GM21447 (cell line): ENCODE measurements at regions not wholly inside any gene's neighbourhood (a gene's known extent, or its start where the extent isn't known, plus 50 kb on each side); places are given as distances from the start of the nearest gene placed in this dataset.

Experiments used
- ATAC-seq: cut with Tn5 transposase; IDR thresholded peaks from one replicate; pipeline ENCODE4 v1.9.1; 2021; ENCODE audit not compliant: unreplicated experiment

DNA sequence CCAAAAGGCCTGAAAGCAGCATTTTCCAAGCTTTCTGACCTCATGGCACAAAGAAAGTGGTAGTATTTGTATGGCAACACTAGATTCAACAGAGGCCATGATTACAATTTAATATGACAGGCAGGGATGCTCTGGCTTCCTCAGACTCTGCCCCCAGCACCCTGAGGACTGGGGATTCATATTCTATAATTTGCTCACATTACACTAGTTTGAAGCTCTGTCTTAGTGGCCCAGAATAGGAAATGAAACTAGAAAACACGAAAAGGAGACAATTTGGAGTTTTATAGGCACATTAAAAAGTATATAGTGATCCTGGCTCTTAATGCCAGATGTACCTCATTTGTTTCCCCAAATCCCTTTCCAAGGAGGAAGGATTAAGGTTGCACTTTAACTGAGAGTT lies 173.0 kb upstream of the STK17B start:
- no peak for ATAC-seq

DNA sequence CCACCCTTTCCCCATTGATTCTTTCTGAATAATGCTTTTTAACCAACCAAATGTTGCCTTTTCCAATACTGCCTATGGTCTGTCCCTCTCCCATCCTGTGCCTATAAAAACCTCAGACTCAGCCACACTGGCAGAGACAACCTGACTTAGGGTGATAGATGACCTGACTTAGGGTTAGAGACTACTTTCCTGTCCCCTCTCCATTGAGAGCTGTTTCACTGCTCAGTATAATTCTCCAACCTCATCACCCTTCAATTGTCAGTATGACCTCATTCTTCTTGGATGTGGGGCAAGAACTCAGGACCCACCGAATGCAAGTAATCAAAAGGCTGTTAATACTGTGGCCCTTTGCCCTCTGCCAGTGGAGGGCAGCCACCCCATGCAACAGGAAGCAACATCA lies 182.3 kb upstream of the STK17B start:
- ATAC-seq = no peak

DNA sequence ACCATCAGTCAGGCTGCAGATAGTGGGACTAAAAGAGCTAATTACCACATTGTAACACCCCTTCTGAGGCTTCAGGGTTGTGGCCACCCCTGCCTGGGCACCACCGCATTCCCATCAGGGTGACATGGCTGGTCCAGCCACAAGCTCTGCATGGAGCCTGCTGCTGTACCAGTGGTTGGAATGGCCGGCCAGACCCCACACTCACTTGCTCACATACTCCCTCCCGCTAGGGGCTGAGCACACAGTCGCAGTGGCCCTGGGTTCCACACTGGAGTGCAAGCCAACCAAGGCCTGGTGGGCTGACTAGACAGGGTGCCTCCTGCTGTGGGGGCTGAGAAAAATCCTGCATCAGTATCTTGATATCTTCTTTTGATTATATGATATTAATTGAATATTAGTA lies 182.8 kb upstream of the STK17B start:
- ATAC-seq = no peak

DNA sequence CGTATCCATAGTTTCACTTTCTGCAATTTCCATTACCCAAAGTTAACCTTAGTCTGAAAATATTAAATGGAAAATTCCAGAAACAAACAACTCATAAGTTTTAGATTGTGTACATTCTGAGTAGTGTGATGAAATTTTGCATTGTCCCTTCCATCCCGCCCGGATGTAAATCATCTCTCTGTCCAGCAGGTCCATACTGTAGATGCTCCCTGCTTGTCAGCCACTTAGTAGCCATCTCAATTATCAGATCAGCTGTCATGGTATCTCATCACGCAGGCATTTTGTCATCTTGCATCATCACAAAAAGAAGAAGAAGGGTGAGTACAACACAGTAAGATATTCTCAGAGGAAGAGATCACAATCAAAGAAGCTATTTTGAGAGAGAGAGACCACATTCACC lies 185.0 kb upstream of the STK17B start:
- ATAC-seq = no peak

DNA sequence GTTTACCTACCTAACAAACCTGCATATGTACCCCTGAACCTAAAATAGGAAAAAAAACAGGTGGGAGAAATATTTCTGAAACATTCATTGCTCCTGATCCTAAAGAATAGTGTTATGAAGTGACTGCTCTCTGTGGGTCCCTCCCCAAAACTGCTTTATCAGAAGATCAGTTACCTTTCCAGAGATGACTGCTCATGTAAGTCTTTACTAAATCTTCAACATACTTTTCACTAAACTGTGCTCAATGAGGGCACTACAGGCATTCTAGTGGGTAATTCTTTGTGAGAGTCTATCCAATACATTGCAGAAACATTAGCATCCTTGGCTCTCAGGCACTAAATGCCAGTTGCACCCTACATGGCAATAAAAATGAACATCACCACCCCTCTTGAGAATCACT lies 189.3 kb upstream of the STK17B start:
- ATAC-seq = no peak

DNA sequence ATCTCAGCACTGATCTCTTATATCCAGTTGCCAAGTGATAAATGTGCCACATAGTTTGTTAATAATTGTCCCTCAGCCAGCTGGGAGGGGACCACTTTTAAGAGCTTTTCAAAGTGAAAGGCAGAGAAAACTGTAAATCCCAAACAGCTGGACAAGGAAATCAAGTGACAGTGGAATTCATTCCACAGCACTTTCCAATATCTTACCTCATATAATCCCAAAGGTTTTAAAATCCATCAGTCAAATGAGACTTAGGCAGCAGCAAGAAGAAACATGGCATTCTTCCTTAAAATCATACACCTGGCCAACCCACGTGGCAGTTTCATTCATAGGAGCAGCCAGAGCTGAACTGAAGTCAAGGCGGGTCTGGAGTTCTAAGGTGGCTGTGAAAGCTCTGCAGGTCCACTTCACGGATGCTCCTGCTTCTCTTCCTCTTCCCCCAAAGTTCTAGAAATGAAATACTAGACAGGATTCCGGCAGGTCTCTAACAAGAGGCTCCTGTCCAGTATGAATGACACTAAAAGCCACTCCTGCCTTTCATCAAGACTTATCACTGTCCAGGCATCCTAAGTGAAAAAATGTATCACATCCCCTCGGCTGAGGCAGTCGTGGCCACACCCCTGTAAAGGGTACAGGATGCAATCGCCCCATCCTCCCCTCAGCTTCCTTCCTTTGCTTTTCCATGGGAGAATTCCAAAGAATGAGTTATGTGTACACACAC lies 190.4 kb upstream of the STK17B start:
- ATAC-seq = no peak

DNA sequence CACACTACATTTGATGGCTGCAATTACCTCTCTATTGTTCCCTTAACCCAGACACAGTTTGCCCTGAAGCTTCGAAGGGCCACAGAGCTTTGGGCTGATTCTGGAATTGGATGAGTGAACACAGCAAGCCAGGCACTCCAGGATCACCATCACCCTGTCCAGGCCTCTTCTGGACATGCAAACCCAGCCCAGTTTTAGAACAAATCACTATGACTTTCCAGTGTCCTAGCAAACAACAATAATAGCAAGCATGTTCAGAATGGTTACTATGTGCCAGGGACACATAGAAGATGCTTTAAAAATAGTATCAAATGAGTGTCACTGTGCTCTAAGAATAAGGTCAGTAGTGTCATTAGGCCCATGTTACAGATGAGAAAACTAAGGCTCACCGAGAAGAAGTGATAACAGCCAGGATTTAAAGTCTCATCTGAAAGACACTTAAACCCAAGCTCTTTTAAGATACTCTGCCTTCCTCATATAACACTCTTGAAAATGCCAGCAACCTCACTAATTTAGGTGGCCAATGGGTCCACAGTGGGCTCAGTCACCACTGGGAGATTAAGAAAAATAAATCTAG lies 191.7 kb upstream of the STK17B start:
- ATAC-seq = no peak

DNA sequence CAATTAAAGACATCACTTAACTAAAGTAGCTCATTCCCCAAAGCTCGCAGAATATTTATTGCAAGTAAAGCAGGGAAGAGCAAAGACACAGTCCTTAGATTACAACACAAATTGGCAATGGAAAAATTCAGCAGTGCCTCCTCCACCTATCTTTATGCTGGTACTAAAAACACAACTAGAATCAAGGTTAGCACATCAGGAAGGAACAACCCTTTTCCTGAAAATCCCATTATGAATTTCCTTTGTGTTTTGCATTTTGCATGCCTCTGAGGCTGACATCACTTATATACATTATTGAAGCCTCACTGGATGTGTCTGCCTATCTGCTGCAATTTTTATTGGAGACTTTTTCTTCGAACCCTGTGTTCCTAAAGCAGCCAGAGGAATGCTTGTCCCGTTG lies 193.8 kb upstream of the STK17B start:
- no peak for ATAC-seq

DNA sequence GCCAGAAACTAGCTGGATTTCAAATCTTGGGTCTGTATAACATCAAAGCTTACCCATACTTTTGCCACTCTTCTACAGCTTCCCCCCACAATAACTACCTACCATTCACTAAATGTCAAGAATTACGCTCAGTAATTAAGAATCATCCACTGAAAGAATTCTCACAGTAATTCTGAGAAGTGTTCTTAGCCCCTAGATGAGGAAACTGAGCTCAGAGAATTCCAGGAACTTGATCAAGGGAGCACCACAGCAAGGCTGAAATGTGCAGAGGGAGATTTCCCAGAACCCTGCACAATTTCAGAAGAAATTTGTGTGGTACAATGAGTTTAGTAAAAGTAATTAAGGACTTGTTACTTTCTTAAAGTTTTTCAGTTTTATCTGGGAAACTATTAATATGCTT lies 194.5 kb upstream of the STK17B start:
- no peak for ATAC-seq

DNA sequence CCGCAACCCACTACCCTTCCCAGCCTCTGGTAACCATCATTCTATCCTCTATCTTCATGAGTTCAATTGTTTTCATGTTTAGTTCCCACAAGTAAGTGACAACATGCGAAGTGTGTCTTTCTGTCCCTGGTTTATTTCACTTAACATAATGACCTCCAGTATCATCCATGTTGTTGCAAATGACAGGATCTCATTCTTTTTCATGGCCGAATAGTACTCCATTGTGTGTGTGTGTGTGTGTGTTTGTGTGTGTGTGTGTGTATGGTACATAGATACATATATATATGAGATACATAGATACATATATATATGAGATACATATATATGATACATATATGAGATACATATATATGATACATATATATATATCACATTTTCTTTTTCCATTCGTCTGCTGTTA lies 196.3 kb upstream of the STK17B start:
- no peak for ATAC-seq

DNA sequence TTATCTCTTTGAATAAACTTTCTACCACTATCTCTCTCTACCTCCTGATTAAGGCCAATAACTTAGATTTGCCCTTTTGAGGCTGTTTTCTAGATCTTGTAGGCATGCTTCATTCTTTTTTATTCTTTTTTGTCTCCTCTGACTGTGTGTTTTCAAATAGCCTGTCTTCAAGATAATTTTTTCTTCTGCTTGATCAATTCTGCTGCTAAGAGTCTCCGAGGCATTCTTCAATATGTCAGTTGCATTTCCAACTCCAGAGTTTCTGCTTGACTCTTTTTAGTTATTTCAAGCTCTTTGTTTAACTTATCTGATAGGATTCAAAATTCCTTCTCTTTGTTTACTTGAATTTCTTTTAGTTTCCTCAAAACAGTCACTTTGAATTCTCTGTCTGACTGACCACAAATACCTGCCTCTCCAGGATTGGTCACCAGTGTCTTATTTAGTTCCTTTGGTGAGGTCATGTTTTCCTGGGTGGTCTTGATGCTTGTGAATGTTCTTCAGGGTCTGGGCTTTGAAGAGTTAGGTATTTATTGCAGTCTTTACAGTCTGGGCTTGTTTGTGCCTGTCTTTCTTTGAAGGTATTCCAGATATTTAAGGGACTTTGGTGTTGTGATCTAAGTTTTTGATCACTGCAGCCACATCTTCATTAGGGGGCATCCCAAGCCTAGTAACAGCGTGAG lies 197.3 kb upstream of the STK17B start:
- ATAC-seq = no peak

DNA sequence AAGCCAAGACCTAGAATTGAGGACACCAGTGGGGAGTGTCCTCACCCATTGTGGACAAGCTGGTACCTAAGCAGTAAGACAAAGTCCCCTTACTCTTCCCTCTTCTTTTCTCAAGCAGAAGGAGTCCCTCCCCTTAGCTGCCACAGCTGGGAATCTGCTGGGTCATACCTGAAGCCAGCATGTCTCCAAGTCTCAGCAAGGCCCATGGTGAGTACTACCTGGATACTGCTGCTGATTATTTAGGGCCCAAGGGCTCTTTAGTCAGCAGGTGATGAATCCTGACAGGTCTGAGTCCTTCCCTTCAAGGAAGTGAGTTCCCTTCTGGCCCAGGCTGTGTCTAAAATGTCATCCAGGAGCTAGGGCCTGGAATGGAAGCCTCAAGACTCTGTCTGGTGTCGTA lies 198.6 kb upstream of the STK17B start:
- no peak for ATAC-seq

DNA sequence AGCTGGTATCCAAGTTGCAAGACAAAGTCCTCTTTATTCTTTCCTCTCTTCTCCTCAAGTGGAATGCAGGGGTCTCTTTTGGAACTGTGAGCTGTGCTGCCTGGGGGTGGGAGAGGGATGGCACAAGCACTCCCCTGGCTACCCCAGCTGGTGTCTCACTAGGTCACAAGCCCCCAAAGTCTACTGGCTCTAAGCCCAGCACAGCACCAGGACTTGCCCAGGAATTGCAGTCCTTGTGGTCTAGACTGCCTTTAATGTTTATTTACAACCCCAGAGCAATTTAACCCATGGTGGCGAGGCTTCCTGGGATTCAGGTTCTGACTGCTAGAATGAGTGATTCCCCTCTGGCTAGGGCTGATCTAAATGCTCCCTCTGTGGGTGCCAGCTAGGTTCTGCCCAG lies 199.0 kb upstream of the STK17B start:
- no peak for ATAC-seq

DNA sequence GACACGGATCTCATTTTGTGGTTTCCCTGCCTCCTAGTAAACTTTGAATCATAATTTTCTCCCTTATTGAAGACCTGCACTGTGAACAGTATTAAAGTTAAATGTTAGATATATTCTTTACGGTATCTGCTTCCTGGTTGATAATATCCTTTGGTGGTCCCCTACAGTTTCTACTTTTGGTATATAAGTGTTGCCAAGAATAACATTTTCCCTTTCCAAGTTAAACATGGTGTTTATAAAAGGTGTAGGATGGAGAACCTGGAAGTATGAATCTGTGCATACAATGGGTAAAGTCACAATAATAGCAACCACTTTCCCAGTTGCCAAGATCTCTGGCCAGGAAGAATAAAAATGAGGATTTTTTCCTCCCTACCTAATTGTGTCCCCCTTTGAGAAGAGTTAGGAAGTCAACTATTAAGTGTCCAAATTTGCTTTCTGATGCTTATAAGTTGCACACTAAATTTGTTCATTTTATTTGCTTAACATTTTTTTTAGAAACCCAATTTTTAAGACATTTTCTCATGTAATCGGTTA lies 201.0 kb upstream of the STK17B start:
- ATAC-seq = no peak

DNA sequence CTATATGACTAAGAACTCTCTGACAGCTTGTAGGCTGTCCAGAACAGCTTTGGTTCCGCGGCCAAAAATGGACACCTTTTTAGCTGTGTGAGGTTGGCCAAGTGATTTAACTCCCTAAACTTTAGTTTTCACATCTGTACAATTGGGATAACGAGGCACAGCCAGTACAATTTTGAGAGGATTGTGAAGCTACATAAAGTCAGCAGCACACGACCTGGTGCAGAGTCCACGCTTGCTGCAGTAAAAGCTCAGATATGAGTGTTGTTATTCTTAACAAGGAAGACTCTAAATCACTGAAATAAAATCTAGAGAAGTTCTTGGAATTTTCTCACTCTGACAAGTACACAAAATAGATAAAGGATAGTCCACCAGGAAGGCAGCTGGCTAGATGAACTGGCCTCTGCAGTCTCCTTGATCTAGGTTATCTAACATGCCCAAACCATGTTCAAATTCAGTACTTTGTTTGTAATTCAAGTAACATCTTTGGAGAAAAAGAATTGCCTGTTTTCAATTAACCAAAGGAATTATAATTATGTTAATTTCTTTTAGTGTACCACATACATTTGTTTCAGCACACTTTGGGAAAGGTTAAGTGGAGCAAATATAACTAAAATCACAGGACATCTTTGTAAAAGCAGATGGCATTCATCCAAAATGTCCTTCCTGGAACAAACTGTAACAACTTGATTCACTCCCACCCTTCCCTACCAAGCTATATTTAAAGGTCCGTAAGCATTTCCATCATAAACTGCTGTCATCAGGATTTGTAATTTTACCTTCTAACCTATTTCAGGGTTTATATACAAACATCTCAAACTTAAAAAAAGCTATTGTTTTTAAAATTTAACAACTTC lies 201.7 kb upstream of the STK17B start:
- ATAC-seq = no peak

DNA sequence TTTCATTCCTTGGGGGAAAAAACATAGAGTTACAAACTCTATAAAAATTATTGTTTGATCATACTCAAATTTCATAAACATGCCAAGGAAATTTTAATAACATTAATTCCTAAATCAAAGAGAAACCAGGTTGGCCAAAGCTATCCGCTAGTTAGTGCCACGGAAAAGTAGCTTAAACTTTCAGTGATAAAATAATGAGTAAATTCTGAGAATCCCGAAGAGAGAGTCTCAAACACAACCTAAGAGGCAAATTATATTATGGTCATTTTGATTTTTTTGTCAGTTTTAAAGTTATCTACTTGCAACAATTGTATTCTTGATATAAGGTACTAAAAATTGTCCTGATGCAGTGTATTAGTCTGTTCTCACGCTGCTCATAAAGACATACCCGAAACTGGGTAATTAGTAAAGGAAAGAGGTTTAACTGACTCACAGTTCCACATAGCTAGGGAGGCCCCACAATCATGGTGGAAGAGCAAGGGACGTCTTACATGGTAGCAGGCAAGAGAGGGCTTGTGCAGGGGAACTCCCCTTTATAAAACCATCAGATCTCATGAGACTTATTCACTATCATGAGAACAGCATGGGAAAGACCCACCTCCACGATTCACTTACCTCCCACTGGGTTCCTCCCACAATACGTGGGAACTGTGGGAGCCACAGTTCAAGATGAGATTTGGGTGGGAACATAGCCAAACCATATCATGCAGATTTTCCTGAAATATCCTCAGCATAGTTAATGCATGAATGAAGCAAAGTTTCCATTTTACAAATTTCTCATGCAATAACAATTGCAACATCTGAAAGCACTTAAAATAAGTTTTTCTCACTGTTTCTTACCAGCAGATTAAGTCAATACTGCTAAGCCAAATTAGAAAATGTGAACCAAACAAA lies 205.9 kb upstream of the STK17B start:
- peak; percentile 51 for ATAC-seq

DNA sequence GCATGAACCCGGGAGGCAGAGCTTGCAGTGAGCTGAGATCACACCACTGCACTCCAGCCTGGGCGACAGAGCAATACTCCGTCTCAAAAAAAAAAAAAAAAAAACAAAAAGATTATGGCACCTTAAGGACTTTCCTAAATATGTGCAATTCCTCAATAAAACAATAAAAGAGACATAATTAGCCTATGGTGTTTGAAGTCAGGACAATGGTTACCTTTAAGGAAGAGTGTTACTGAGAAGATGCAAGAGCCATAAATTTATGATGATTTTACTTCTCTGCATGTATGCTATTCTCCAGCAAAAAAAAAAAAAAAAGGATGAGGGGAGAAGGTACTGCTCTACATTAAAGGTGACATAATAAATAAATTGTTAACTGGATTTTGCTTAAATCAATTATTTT lies 208.2 kb upstream of the STK17B start:
- no peak for ATAC-seq

DNA sequence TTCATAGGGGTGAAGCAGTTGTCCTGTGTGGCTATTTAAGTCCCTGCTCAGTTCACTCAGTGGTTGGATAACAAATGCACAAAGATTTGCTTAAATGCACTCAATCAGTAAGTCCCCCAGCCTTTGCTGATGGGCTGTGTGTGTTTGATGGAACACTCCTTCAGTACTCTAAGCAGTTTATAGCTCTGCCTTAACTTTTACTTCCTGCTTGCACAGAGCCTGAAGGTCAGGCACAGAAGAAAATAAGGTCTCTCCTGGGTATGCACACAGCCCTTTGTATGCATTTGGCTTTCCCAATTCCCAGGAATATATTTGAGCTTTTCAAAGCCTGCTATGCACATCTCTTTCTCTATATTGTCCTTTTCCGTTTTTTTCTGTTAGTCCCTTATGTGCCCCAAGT lies 208.7 kb upstream of the STK17B start:
- no peak for ATAC-seq

DNA sequence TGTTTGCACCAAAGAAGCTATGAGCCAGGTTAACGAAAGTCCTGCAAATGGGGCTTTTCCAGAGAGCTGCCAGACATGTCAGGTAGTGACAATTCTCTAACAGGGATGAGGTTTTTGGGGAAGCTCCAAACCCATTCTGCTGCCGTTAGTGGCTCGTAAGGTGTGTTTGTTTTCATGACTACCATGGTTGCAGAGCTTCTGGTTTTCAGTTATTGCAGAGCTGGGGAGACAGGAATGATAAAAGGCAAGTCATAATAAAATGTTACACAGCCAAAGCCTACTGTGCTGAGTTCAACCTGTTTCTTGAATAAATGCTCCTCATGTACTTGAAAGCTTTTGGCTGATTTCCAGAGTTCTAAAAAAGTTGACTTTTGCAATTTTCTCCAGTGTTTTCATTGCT lies 209.2 kb upstream of the STK17B start:
- ATAC-seq = no peak

DNA sequence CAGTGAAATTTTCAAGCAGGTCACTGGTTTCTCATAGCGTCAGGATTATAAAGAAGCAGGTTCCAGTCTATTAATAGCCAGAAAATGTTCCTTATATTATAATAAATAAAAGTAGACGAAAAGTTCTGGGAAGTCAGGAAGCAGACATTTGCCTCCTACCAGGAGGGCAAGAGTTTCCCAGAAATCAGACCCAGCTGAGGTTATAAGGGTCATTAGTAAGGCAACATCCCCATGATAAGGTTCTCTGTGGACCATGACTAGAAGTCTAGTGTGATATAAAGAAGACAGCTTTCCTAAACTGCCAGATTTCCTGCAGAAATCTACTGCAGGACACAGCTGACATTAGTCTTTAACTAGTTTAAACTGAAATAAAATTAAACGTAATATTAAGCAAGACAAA lies 210.1 kb upstream of the STK17B start:
- ATAC-seq = no peak
